ENCODE measurements at regions not wholly inside any gene's neighbourhood (a gene's known extent, or its start where the extent isn't known, plus 50 kb on each side); places are given as distances from the start of the nearest gene placed in this dataset.

GRCh38 chr2:183227176-183227575 is 102.9 kb downstream of the NUP35 start:
- TF ChIP-seq CTCF (optimal IDR thresholded peaks at IDR 0.05 in 1 of 3, IDR thresholded peaks at IDR 0.05 in 1 of 3, conservative IDR thresholded peaks at IDR 0.05 in 1 of 3; ENCODE audit: extremely low read depth in 1 of 3, insufficient read depth in 2 of 3, low read length in 3 of 3) (no peak), EZH2 (IDR thresholded peaks at IDR 0.05; ENCODE audit: low read length) (no peak)

Measured in keratinocyte (primary cell).